B cell (primary cell): ENCODE measurements at regions not wholly inside any gene's neighbourhood (a gene's known extent, or its start where the extent isn't known, plus 50 kb on each side); places are given as distances from the start of the nearest gene placed in this dataset.

Source experiments
- ATAC-seq: fragments of 200-7000 bp; cut with Tn5 transposase; one replicate; pipeline ENCODE4 v1.10.0; 2021; ENCODE audit warnings: low read depth, mild to moderate bottlenecking, moderate number of reproducible peaks, moderate library complexity
- CTCF ChIA-PET: fragments of 350-600 bp; sonication (Branson Sonifier 250); formaldehyde crosslinking; loops from one replicate; lab custom pipeline; 2021; ENCODE audit warnings: antibody characterized with exemption, inconsistent platforms; lab: Charles Lee
- POLR2A ChIA-PET: fragments of 350-600 bp; sonication (Branson Sonifier 250); formaldehyde crosslinking; loops from one replicate; lab custom pipeline; 2021; ENCODE audit warnings: antibody characterized with exemption; lab: Charles Lee
- DNase-seq: peaks from one replicate; pipeline ENCODE4 v3.0.0; 2013
- H2AFZ ChIP-seq: 2 replicates; pipeline ENCODE4 v1.6.1; 2012; ENCODE audit warnings: mild to moderate bottlenecking, low read depth, low read length; ENCODE audit not compliant: insufficient read depth, poor library complexity, severe bottlenecking
- H3K27ac ChIP-seq, 2 donors: 1 replicate in 1 of 2; 2 replicates in 1 of 2; pipeline ENCODE4 v1.5.1; 2012 to 2013; ENCODE audit warnings: low read length in 2 of 2, mild to moderate bottlenecking in 2 of 2, moderate library complexity in 1 of 2
- H3K27me3 ChIP-seq, 4 experiments: fragments of 200-600 bp in 1 of 4; sonication (generic) in 1 of 4; replicated peaks in 1 of 4; 1 replicate in 2 of 4; 2 replicates in 2 of 4; pipeline versions ENCODE4 v1.6.1 to v1.7.0; 2013 to 2016; ENCODE audit warnings: low read length in 3 of 4, mild to moderate bottlenecking in 2 of 4, mixed read lengths in 1 of 4, moderate library complexity in 1 of 4; ENCODE audit not compliant: insufficient read depth in 4 of 4, control insufficient read depth in 3 of 4; ENCODE audit errors: control extremely low read depth in 1 of 4
- H3K36me3 ChIP-seq, 2 experiments: replicated peaks in 1 of 2; 1 replicate in 1 of 2; 2 replicates in 1 of 2; pipeline versions ENCODE4 v1.6.1 to v1.7.1; 2013; ENCODE audit warnings: low read length in 1 of 2; ENCODE audit not compliant: insufficient read depth in 2 of 2, control insufficient read depth in 1 of 2; ENCODE audit errors: control extremely low read depth in 1 of 2, extremely low read depth in 1 of 2
- H3K4me1 ChIP-seq, 2 donors: fragments of 200-600 bp in 1 of 2; sonication (generic) in 1 of 2; 1 replicate in 1 of 2; 2 replicates in 1 of 2; pipeline versions ENCODE4 v1.5.1 to v1.6.1; 2013 to 2017; ENCODE audit warnings: low read length in 2 of 2; ENCODE audit not compliant: control insufficient read depth in 2 of 2, insufficient read depth in 2 of 2
- H3K4me2 ChIP-seq: replicated peaks from 2 replicates; pipeline ENCODE3; 2012; ENCODE audit warnings: mild to moderate bottlenecking, low read depth, low read length; ENCODE audit not compliant: poor library complexity, severe bottlenecking
- H3K4me3 ChIP-seq, 5 experiments: fragments of 200-600 bp in 1 of 5; sonication (generic) in 1 of 5; 1 replicate in 3 of 5; 2 replicates in 2 of 5; pipeline versions ENCODE4 v1.5.1 to v1.7.0; 2011 to 2016; ENCODE audit warnings: low read length in 4 of 5, mild to moderate bottlenecking in 4 of 5, low read depth in 2 of 5, control low read depth in 1 of 5, moderate library complexity in 1 of 5; ENCODE audit not compliant: insufficient read depth in 1 of 5; ENCODE audit errors: control extremely low read depth in 1 of 5, extremely low read depth in 1 of 5
- H3K79me2 ChIP-seq: fragments of 200-600 bp; sonication (generic); one replicate; pipeline ENCODE4 v1.6.0; 2016; ENCODE audit warnings: low read length; ENCODE audit not compliant: control insufficient read depth, insufficient read depth
- H3K9ac ChIP-seq: fragments of 200-600 bp; sonication (generic); 2 replicates; pipeline ENCODE4 v1.6.1; 2017; ENCODE audit warnings: mild to moderate bottlenecking, low read length, moderate library complexity
- H3K9me3 ChIP-seq, 3 donors: one replicate each; pipeline versions ENCODE4 v1.6.1 to v1.7.1; 2013; ENCODE audit warnings: low read length in 2 of 3; ENCODE audit not compliant: control insufficient read depth in 2 of 3, insufficient read depth in 1 of 3; ENCODE audit errors: control extremely low read depth in 1 of 3
- H4K20me1 ChIP-seq: 2 replicates; pipeline ENCODE4 v1.6.0; 2012; ENCODE audit warnings: mild to moderate bottlenecking, low read length; ENCODE audit not compliant: insufficient read depth, control insufficient read depth, poor library complexity, severe bottlenecking
- H3K27ac Mint-ChIP-seq: one replicate; pipeline ENCODE4 v1.8.0; 2021; ENCODE audit warnings: mixed read lengths
- H3K27me3 Mint-ChIP-seq: one replicate; pipeline ENCODE4 v1.8.0; 2021; ENCODE audit warnings: mixed read lengths
- H3K4me1 Mint-ChIP-seq: one replicate; pipeline ENCODE4 v1.8.0; 2021; ENCODE audit warnings: mixed read lengths
- H3K4me3 Mint-ChIP-seq: one replicate; pipeline ENCODE4 v1.8.0; 2021; ENCODE audit warnings: mixed read lengths
- H3K9me3 Mint-ChIP-seq: one replicate; pipeline ENCODE4 v1.8.0; 2022; ENCODE audit warnings: mixed read lengths; ENCODE audit not compliant: insufficient read depth
- CTCF ChIP-seq: fragments of 200-600 bp; IDR thresholded peaks from one replicate; pipeline ENCODE4 v1.8.0; 2022; ENCODE audit warnings: antibody characterized with exemption, mild to moderate bottlenecking
- EZH2 ChIP-seq: IDR thresholded peaks from 2 replicates; pipeline ENCODE4 v1.6.1; 2012; ENCODE audit warnings: borderline replicate concordance, low read depth, mild to moderate bottlenecking, moderate library complexity, low read length; ENCODE audit not compliant: insufficient read depth, poor library complexity, severe bottlenecking
- WGBS: methylation state at CpG from one replicate; pipeline ENCODE4 v1.1.5; 2013; ENCODE audit warnings: missing lambda C conversion rate; ENCODE audit not compliant: insufficient coverage; 5-methylcytosine and 5-hydroxymethylcytosine counted together
- intact Hi-C: fragments of 100-400 bp; cut with micrococcal nuclease; formaldehyde crosslinking; loops from one replicate; pipeline ENCODE4 v1.10.0; 2022

GRCh38 chr16:87127061-87127765 lies 190.0 kb downstream of the C16orf95 start:
- no peak overlapping the region for H3K4me2 ChIP-seq
- H3K4me1 ChIP-seq: no peaks in the 10 kb centered on the region
- CTCF ChIA-PET: no interaction called here
- ATAC-seq (no peak), DNase-seq (no peak)
- WGBS: 89% methylated on average over 18 of the region's 23 CpGs
- Mint-ChIP-seq H3K4me1 (no peaks in the 10 kb centered on the region), H3K27ac (no peak overlapping the region), H3K27me3 (peaks cover 4% of the 10 kb centered on the region), H3K4me3 (no peak overlapping the region), H3K9me3 (no peaks in the 10 kb centered on the region)
- no peak overlapping the region for H3K27ac ChIP-seq
- no peak overlapping the region for H3K9ac ChIP-seq
- no peak for TF ChIP-seq CTCF
- TF ChIP-seq EZH2: no peak
- POLR2A ChIA-PET: no interaction called here
- H3K79me2 ChIP-seq: no peaks in the 10 kb centered on the region
- no peaks in the 10 kb centered on the region for H3K27me3 ChIP-seq
- no peak overlapping the region for H3K4me3 ChIP-seq
- peaks cover 0 to 22% (median 0%) of the 10 kb centered on the region in 3 donors for H3K9me3 ChIP-seq
- H3K36me3 ChIP-seq: no peaks in the 10 kb centered on the region
- H4K20me1 ChIP-seq: no peaks in the 10 kb centered on the region
- H2AFZ ChIP-seq: no peak overlapping the region
- intact Hi-C loops: no loop called here

GRCh38 chr16:87127766-87128147 lies 189.4 kb downstream of the C16orf95 start:
- DNase-seq (no peak), ATAC-seq (no peak)
- Histone ChIP-seq H3K9me3 (peaks cover 0 to 22% (median 0%) of the 10 kb centered on the region in 3 donors), H3K4me3 (no peak overlapping the region), H3K9ac (no peak overlapping the region), H3K79me2 (no peaks in the 10 kb centered on the region), H3K27me3 (no peaks in the 10 kb centered on the region), H4K20me1 (no peaks in the 10 kb centered on the region), H3K36me3 (no peaks in the 10 kb centered on the region), H3K4me1 (no peaks in the 10 kb centered on the region), H3K27ac (no peak overlapping the region), H3K4me2 (no peak overlapping the region), H2AFZ (no peak overlapping the region)
- H3K27me3 Mint-ChIP-seq: no peaks in the 10 kb centered on the region
- 69% methylated on average over 6 of the region's 6 CpGs for WGBS
- H3K4me3 Mint-ChIP-seq: no peak overlapping the region
- TF ChIP-seq EZH2 (no peak), CTCF (no peak)
- no peaks in the 10 kb centered on the region for H3K9me3 Mint-ChIP-seq
- intact Hi-C loops: no loop called here
- POLR2A ChIA-PET: no interaction called here
- CTCF ChIA-PET: no interaction called here
- no peaks in the 10 kb centered on the region for H3K4me1 Mint-ChIP-seq
- no peak overlapping the region for H3K27ac Mint-ChIP-seq
